ENCODE measurements at regions not wholly inside any gene's neighbourhood (a gene's known extent, or its start where the extent isn't known, plus 50 kb on each side); places are given as distances from the start of the nearest gene placed in this dataset.

GRCh38 chr1:192008281-192008825 lies 149.9 kb upstream of the RGS18 start:
- no peak for TF ChIP-seq CTCF (IDR thresholded peaks at IDR 0.05)
- TF ChIP-seq POLR2A (IDR thresholded peaks at IDR 0.05) = no peak

Data from suprapubic skin (tissue), 3 donors.